B cell (primary cell): ENCODE measurements at regions not wholly inside any gene's neighbourhood (a gene's known extent, or its start where the extent isn't known, plus 50 kb on each side); places are given as distances from the start of the nearest gene placed in this dataset.

Experiments used
- ATAC-seq: fragments of 200-7000 bp; cut with Tn5 transposase; one replicate; pipeline ENCODE4 v1.10.0; 2021; ENCODE audit warnings: low read depth, mild to moderate bottlenecking, moderate number of reproducible peaks, moderate library complexity
- CTCF ChIA-PET: fragments of 350-600 bp; sonication (Branson Sonifier 250); formaldehyde crosslinking; loops from one replicate; lab custom pipeline; 2021; ENCODE audit warnings: antibody characterized with exemption, inconsistent platforms; lab: Charles Lee
- POLR2A ChIA-PET: fragments of 350-600 bp; sonication (Branson Sonifier 250); formaldehyde crosslinking; loops from one replicate; lab custom pipeline; 2021; ENCODE audit warnings: antibody characterized with exemption; lab: Charles Lee
- DNase-seq: peaks from one replicate; pipeline ENCODE4 v3.0.0; 2013
- H2AFZ ChIP-seq: 2 replicates; pipeline ENCODE4 v1.6.1; 2012; ENCODE audit warnings: mild to moderate bottlenecking, low read depth, low read length; ENCODE audit not compliant: insufficient read depth, poor library complexity, severe bottlenecking
- H3K27ac ChIP-seq, 2 donors: 1 replicate in 1 of 2; 2 replicates in 1 of 2; pipeline ENCODE4 v1.5.1; 2012 to 2013; ENCODE audit warnings: low read length in 2 of 2, mild to moderate bottlenecking in 2 of 2, moderate library complexity in 1 of 2
- H3K27me3 ChIP-seq, 4 experiments: fragments of 200-600 bp in 1 of 4; sonication (generic) in 1 of 4; replicated peaks in 1 of 4; 1 replicate in 2 of 4; 2 replicates in 2 of 4; pipeline versions ENCODE4 v1.6.1 to v1.7.0; 2013 to 2016; ENCODE audit warnings: low read length in 3 of 4, mild to moderate bottlenecking in 2 of 4, mixed read lengths in 1 of 4, moderate library complexity in 1 of 4; ENCODE audit not compliant: insufficient read depth in 4 of 4, control insufficient read depth in 3 of 4; ENCODE audit errors: control extremely low read depth in 1 of 4
- H3K36me3 ChIP-seq, 2 experiments: replicated peaks in 1 of 2; 1 replicate in 1 of 2; 2 replicates in 1 of 2; pipeline versions ENCODE4 v1.6.1 to v1.7.1; 2013; ENCODE audit warnings: low read length in 1 of 2; ENCODE audit not compliant: insufficient read depth in 2 of 2, control insufficient read depth in 1 of 2; ENCODE audit errors: control extremely low read depth in 1 of 2, extremely low read depth in 1 of 2
- H3K4me1 ChIP-seq, 2 donors: fragments of 200-600 bp in 1 of 2; sonication (generic) in 1 of 2; 1 replicate in 1 of 2; 2 replicates in 1 of 2; pipeline versions ENCODE4 v1.5.1 to v1.6.1; 2013 to 2017; ENCODE audit warnings: low read length in 2 of 2; ENCODE audit not compliant: control insufficient read depth in 2 of 2, insufficient read depth in 2 of 2
- H3K4me2 ChIP-seq: replicated peaks from 2 replicates; pipeline ENCODE3; 2012; ENCODE audit warnings: mild to moderate bottlenecking, low read depth, low read length; ENCODE audit not compliant: poor library complexity, severe bottlenecking
- H3K4me3 ChIP-seq, 5 experiments: fragments of 200-600 bp in 1 of 5; sonication (generic) in 1 of 5; 1 replicate in 3 of 5; 2 replicates in 2 of 5; pipeline versions ENCODE4 v1.5.1 to v1.7.0; 2011 to 2016; ENCODE audit warnings: low read length in 4 of 5, mild to moderate bottlenecking in 4 of 5, low read depth in 2 of 5, control low read depth in 1 of 5, moderate library complexity in 1 of 5; ENCODE audit not compliant: insufficient read depth in 1 of 5; ENCODE audit errors: control extremely low read depth in 1 of 5, extremely low read depth in 1 of 5
- H3K79me2 ChIP-seq: fragments of 200-600 bp; sonication (generic); one replicate; pipeline ENCODE4 v1.6.0; 2016; ENCODE audit warnings: low read length; ENCODE audit not compliant: control insufficient read depth, insufficient read depth
- H3K9ac ChIP-seq: fragments of 200-600 bp; sonication (generic); 2 replicates; pipeline ENCODE4 v1.6.1; 2017; ENCODE audit warnings: mild to moderate bottlenecking, low read length, moderate library complexity
- H3K9me3 ChIP-seq, 3 donors: one replicate each; pipeline versions ENCODE4 v1.6.1 to v1.7.1; 2013; ENCODE audit warnings: low read length in 2 of 3; ENCODE audit not compliant: control insufficient read depth in 2 of 3, insufficient read depth in 1 of 3; ENCODE audit errors: control extremely low read depth in 1 of 3
- H4K20me1 ChIP-seq: 2 replicates; pipeline ENCODE4 v1.6.0; 2012; ENCODE audit warnings: mild to moderate bottlenecking, low read length; ENCODE audit not compliant: insufficient read depth, control insufficient read depth, poor library complexity, severe bottlenecking
- H3K27ac Mint-ChIP-seq: one replicate; pipeline ENCODE4 v1.8.0; 2021; ENCODE audit warnings: mixed read lengths
- H3K27me3 Mint-ChIP-seq: one replicate; pipeline ENCODE4 v1.8.0; 2021; ENCODE audit warnings: mixed read lengths
- H3K4me1 Mint-ChIP-seq: one replicate; pipeline ENCODE4 v1.8.0; 2021; ENCODE audit warnings: mixed read lengths
- H3K4me3 Mint-ChIP-seq: one replicate; pipeline ENCODE4 v1.8.0; 2021; ENCODE audit warnings: mixed read lengths
- H3K9me3 Mint-ChIP-seq: one replicate; pipeline ENCODE4 v1.8.0; 2022; ENCODE audit warnings: mixed read lengths; ENCODE audit not compliant: insufficient read depth
- EZH2 ChIP-seq: IDR thresholded peaks from 2 replicates; pipeline ENCODE4 v1.6.1; 2012; ENCODE audit warnings: borderline replicate concordance, low read depth, mild to moderate bottlenecking, moderate library complexity, low read length; ENCODE audit not compliant: insufficient read depth, poor library complexity, severe bottlenecking
- WGBS: methylation state at CpG from one replicate; pipeline ENCODE4 v1.1.5; 2013; ENCODE audit warnings: missing lambda C conversion rate; ENCODE audit not compliant: insufficient coverage; 5-methylcytosine and 5-hydroxymethylcytosine counted together
- intact Hi-C: fragments of 100-400 bp; cut with micrococcal nuclease; formaldehyde crosslinking; loops from one replicate; pipeline ENCODE4 v1.10.0; 2022
- TF ChIP-seq, protein P1 (sequence below): fragments of 200-600 bp; IDR thresholded peaks from one replicate; pipeline ENCODE4 v1.8.0; 2022; ENCODE audit warnings: antibody characterized with exemption, mild to moderate bottlenecking

- DNase-seq (no peak), ATAC-seq (no peak)
- H3K27ac ChIP-seq, result no peak overlapping the region
- H3K9me3 ChIP-seq, result peaks cover 0 to 10% (median 0%) of the 10 kb centered on the region in 3 donors
- H3K4me3 ChIP-seq, result no peak overlapping the region
- H3K4me2 ChIP-seq, result no peak overlapping the region
- H3K4me3 Mint-ChIP-seq, result no peak overlapping the region
- no peaks in the 10 kb centered on the region for H3K36me3 ChIP-seq
- H3K9me3 Mint-ChIP-seq, result peaks cover 2% of the 10 kb centered on the region
- H4K20me1 ChIP-seq, result no peaks in the 10 kb centered on the region
- ChIA-PET POLR2A (no interaction called here), CTCF (no interaction called here)
- H3K4me1 ChIP-seq, result no peaks in the 10 kb centered on the region
- no peaks in the 10 kb centered on the region for H3K27me3 ChIP-seq
- no peak overlapping the region for H3K27ac Mint-ChIP-seq
- H3K27me3 Mint-ChIP-seq, result no peaks in the 10 kb centered on the region
- no peaks in the 10 kb centered on the region for H3K79me2 ChIP-seq
- WGBS, result 69% methylated on average over 2 of the region's 3 CpGs
- TF ChIP-seq, protein P1, sequence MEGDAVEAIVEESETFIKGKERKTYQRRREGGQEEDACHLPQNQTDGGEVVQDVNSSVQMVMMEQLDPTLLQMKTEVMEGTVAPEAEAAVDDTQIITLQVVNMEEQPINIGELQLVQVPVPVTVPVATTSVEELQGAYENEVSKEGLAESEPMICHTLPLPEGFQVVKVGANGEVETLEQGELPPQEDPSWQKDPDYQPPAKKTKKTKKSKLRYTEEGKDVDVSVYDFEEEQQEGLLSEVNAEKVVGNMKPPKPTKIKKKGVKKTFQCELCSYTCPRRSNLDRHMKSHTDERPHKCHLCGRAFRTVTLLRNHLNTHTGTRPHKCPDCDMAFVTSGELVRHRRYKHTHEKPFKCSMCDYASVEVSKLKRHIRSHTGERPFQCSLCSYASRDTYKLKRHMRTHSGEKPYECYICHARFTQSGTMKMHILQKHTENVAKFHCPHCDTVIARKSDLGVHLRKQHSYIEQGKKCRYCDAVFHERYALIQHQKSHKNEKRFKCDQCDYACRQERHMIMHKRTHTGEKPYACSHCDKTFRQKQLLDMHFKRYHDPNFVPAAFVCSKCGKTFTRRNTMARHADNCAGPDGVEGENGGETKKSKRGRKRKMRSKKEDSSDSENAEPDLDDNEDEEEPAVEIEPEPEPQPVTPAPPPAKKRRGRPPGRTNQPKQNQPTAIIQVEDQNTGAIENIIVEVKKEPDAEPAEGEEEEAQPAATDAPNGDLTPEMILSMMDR, result no peak
- TF ChIP-seq EZH2, result no peak
- H3K9ac ChIP-seq, result no peak overlapping the region
- no peaks in the 10 kb centered on the region for H3K4me1 Mint-ChIP-seq
- intact Hi-C loops, result no loop called here
- no peak overlapping the region for H2AFZ ChIP-seq
Observed at GRCh38 chr2:4077017-4077416, 373.6 kb downstream of the DCDC2C start.

GRCh38 chr2:4085186-4085585 lies 381.8 kb downstream of the DCDC2C start:
- Histone ChIP-seq H3K4me3 (no peak overlapping the region), H3K27me3 (no peaks in the 10 kb centered on the region), H3K36me3 (no peaks in the 10 kb centered on the region), H3K9ac (no peak overlapping the region), H3K4me2 (no peak overlapping the region), H2AFZ (no peak overlapping the region), H4K20me1 (no peaks in the 10 kb centered on the region), H3K27ac (no peak overlapping the region), H3K79me2 (no peaks in the 10 kb centered on the region), H3K9me3 (peaks cover 0 to 14% (median 4%) of the 10 kb centered on the region in 3 donors), H3K4me1 (no peaks in the 10 kb centered on the region)
- Mint-ChIP-seq H3K4me3 (no peak overlapping the region), H3K9me3 (peaks cover 6% of the 10 kb centered on the region), H3K4me1 (no peaks in the 10 kb centered on the region), H3K27me3 (no peaks in the 10 kb centered on the region), H3K27ac (no peak overlapping the region)
- no peak for ATAC-seq
- WGBS, result 81% methylated on average over 5 of the region's 7 CpGs
- CTCF ChIA-PET, result no interaction called here
- intact Hi-C loops, result no loop called here
- POLR2A ChIA-PET, result no interaction called here
- no peak for DNase-seq
- TF ChIP-seq EZH2, result no peak
- TF ChIP-seq, protein P1, result no peak
